GM18498 (cell line): ENCODE measurements at regions not wholly inside any gene's neighbourhood (a gene's known extent, or its start where the extent isn't known, plus 50 kb on each side); places are given as distances from the start of the nearest gene placed in this dataset.

Experiments used
- ATAC-seq: cut with Tn5 transposase; IDR thresholded peaks from one replicate; pipeline ENCODE4 v1.9.1; 2021; ENCODE audit warnings: mild to moderate bottlenecking, moderate library complexity; ENCODE audit not compliant: unreplicated experiment

GRCh38 chr5:27341342-27341741 lies 303.0 kb upstream of the CDH9 start:
- ATAC-seq: no peak

- ATAC-seq: no peak
Measured at GRCh38 chr5:27336817-27337216, 298.4 kb upstream of the CDH9 start.

- no peak for ATAC-seq
Measured at GRCh38 chr5:27328480-27328879, 290.1 kb upstream of the CDH9 start.

- ATAC-seq: no peak
Measured at GRCh38 chr5:27325513-27325912, 287.1 kb upstream of the CDH9 start.

GRCh38 chr5:27318701-27319100 lies 280.3 kb upstream of the CDH9 start:
- ATAC-seq: no peak

GRCh38 chr5:27316271-27316650 lies 277.9 kb upstream of the CDH9 start:
- ATAC-seq: no peak

GRCh38 chr5:27315363-27316270 lies 277.2 kb upstream of the CDH9 start:
- ATAC-seq: no peak

GRCh38 chr5:27313549-27313948 lies 275.2 kb upstream of the CDH9 start:
- ATAC-seq: no peak

- ATAC-seq: no peak
Measured at GRCh38 chr5:27312291-27312893, 274.0 kb upstream of the CDH9 start.

- ATAC-seq: no peak
Measured at GRCh38 chr5:27311544-27311943, 273.2 kb upstream of the CDH9 start.

GRCh38 chr5:27308153-27308552 lies 269.8 kb upstream of the CDH9 start:
- ATAC-seq: no peak

- ATAC-seq: no peak
Measured at GRCh38 chr5:27290172-27290571, 251.8 kb upstream of the CDH9 start.

GRCh38 chr5:27276119-27276518 lies 237.7 kb upstream of the CDH9 start:
- ATAC-seq: no peak

- no peak for ATAC-seq
Measured at GRCh38 chr5:27275345-27275744, 237.0 kb upstream of the CDH9 start.

GRCh38 chr5:27269766-27270165 lies 231.4 kb upstream of the CDH9 start:
- ATAC-seq: no peak

- no peak for ATAC-seq
Measured at GRCh38 chr5:27267209-27267824, 228.9 kb upstream of the CDH9 start.

GRCh38 chr5:27266184-27266583 lies 227.8 kb upstream of the CDH9 start:
- no peak for ATAC-seq

- ATAC-seq: no peak
Measured at GRCh38 chr5:27257696-27258095, 219.3 kb upstream of the CDH9 start.

- no peak for ATAC-seq
Measured at GRCh38 chr5:27252911-27253310, 214.5 kb upstream of the CDH9 start.

GRCh38 chr5:27242258-27242626 lies 203.9 kb upstream of the CDH9 start:
- ATAC-seq: no peak

GRCh38 chr5:27241564-27242257 lies 203.3 kb upstream of the CDH9 start:
- ATAC-seq: no peak
